Panc1 (cell line): ENCODE measurements at regions not wholly inside any gene's neighbourhood (a gene's known extent, or its start where the extent isn't known, plus 50 kb on each side); places are given as distances from the start of the nearest gene placed in this dataset.

Experiments used
- ATAC-seq: fragments of 200-7000 bp; cut with Tn5 transposase; 2 replicates; pipeline ENCODE4 v1.9.1; 2020; ENCODE audit warnings: mild to moderate bottlenecking, moderate library complexity
- BruUV-seq: library from RNA; stranded (reverse); fragments of 400-500 nt; replicated peaks from 2 replicates; lab custom pipeline; 2021; lab: Mats Ljungman, UMichigan
- CTCF ChIA-PET: fragments of 300-600 bp; sonication (Branson Sonifier 250); formaldehyde crosslinking; loops from one replicate; lab custom pipeline; 2022; ENCODE audit warnings: antibody characterized with exemption; lab: Charles Lee
- POLR2A ChIA-PET: fragments of 300-600 bp; sonication (Branson Sonifier 250); formaldehyde crosslinking; loops from one replicate; lab custom pipeline; 2022; ENCODE audit warnings: antibody characterized with exemption; lab: Charles Lee
- DNase-seq: peaks from one replicate; pipeline ENCODE4 v3.0.0-alpha.2; 2010; ENCODE audit warnings: low read depth, low spot score
- H3K27ac ChIP-seq: 2 replicates; pipeline ENCODE4 v1.5.1; 2011; ENCODE audit warnings: mild to moderate bottlenecking, low read length, inconsistent platforms
- H3K27me3 ChIP-seq: fragments of 200-500 bp; sonication (Bioruptor generic); 2 replicates; pipeline ENCODE4 v1.6.0; 2014; ENCODE audit warnings: low read length, inconsistent platforms; ENCODE audit not compliant: control insufficient read depth, insufficient read depth
- H3K36me3 ChIP-seq: fragments of 200-500 bp; sonication (Bioruptor generic); 2 replicates; pipeline ENCODE4 v1.5.1; 2014; ENCODE audit warnings: inconsistent platforms, mild to moderate bottlenecking, low read length, moderate library complexity; ENCODE audit not compliant: control insufficient read depth, insufficient read depth
- H3K4me1 ChIP-seq: 2 replicates; pipeline ENCODE4 v1.5.1; 2011; ENCODE audit warnings: inconsistent platforms, mild to moderate bottlenecking, low read length, moderate library complexity; ENCODE audit not compliant: control insufficient read depth, insufficient read depth
- H3K4me3 ChIP-seq, 2 experiments: 2 replicates each; pipeline ENCODE4 v1.5.1; 2011 to 2012; ENCODE audit warnings: low read depth in 2 of 2, low read length in 2 of 2, mild to moderate bottlenecking in 2 of 2, inconsistent platforms in 1 of 2, moderate library complexity in 1 of 2
- H3K9me3 ChIP-seq: fragments of 200-500 bp; sonication (Bioruptor generic); 2 replicates; pipeline ENCODE4 v1.5.1; 2014; ENCODE audit warnings: low read depth, mild to moderate bottlenecking, inconsistent platforms, low read length, moderate library complexity; ENCODE audit not compliant: control insufficient read depth, insufficient read depth
- CTCF ChIP-seq: fragments of 450-650 bp; IDR thresholded peaks from 2 replicates; pipeline ENCODE4 v1.5.1; 2017; ENCODE audit warnings: mild to moderate bottlenecking
- POLR2AphosphoS5 ChIP-seq: IDR thresholded peaks from 2 replicates; pipeline ENCODE4 v1.6.1; 2012; ENCODE audit warnings: mild to moderate bottlenecking, low read depth, low read length, moderate library complexity
- REST ChIP-seq, 2 experiments: IDR thresholded peaks; 2 replicates each; pipeline ENCODE4 v1.6.1; 2011 to 2012; ENCODE audit warnings: low read depth in 2 of 2, control low read depth in 1 of 2, low read length in 1 of 2, mild to moderate bottlenecking in 1 of 2, moderate library complexity in 1 of 2; ENCODE audit not compliant: insufficient read depth in 1 of 2
- SIN3A ChIP-seq: IDR thresholded peaks from 2 replicates; pipeline ENCODE4 v1.6.1; 2012; ENCODE audit warnings: low read depth, mild to moderate bottlenecking, low read length, moderate library complexity, borderline replicate concordance; ENCODE audit not compliant: insufficient read depth
- TCF7L2 ChIP-seq: IDR thresholded peaks from 2 replicates; pipeline ENCODE4 v1.6.1; 2011; ENCODE audit warnings: mild to moderate bottlenecking, low read depth, low read length, inconsistent platforms
- in situ Hi-C: cut with HindIII; loops from 2 replicates; pipeline ENCODE4 v1.10.0; 2016; ENCODE audit warnings: low sequenced_read_pairs, low pct_unique_long_range_greater_than_20kb
- intact Hi-C: fragments of 100-400 bp; cut with micrococcal nuclease; formaldehyde crosslinking; loops from one replicate; pipeline ENCODE4 v1.10.0; 2022; ENCODE audit not compliant: unreplicated experiment

- no peak for TF ChIP-seq REST (IDR thresholded peaks at IDR 0.05; ENCODE audit: insufficient read depth in 1 of 2, low read depth in 2 of 2, low read length in 1 of 2)
- no peak for TF ChIP-seq POLR2AphosphoS5
- no peak for TF ChIP-seq SIN3A
- no peak for TF ChIP-seq CTCF
- no peak for TF ChIP-seq TCF7L2
- intact Hi-C loops (no loop called here), in situ Hi-C loops (no loop called here)
- no TSS peak for BruUV-seq
- Histone ChIP-seq H3K36me3 (no peaks in the 10 kb centered on the region), H3K27me3 (no peaks in the 10 kb centered on the region), H3K4me3 (no peak overlapping the region), H3K9me3 (no peaks in the 10 kb centered on the region), H3K27ac (no peak overlapping the region), H3K4me1 (no peaks in the 10 kb centered on the region)
- POLR2A ChIA-PET = no interaction called here
- no peak for DNase-seq
- CTCF ChIA-PET = no interaction called here
- ATAC-seq = no peak
Measured at GRCh38 chr13:34886121-34886875, 55.8 kb upstream of the NBEA start.

DNA sequence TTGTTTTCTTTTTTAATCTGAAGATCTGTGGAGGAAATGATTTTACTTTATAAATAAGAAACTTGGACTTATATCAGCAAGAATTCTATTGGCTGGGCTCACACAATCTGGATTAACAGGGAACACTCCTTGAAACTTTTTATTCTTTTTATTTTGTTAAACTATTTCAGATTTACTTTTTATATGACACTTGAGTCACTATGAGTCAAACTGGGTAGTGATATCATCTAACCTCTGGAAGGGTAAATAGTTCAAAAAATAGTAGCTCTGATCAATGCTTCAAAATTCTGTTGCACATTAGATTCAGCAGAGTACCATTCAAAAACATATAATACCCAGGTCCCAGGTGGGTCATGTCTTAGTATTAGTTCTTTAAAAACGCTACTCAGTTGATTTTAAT lies 55.1 kb upstream of the NBEA start:
- intact Hi-C loops = no loop called here
- H3K27me3 ChIP-seq = no peaks in the 10 kb centered on the region
- ATAC-seq (no peak), DNase-seq (no peak)
- POLR2A ChIA-PET = no interaction called here
- H3K9me3 ChIP-seq = no peaks in the 10 kb centered on the region
- H3K27ac ChIP-seq = no peak overlapping the region
- TF ChIP-seq POLR2AphosphoS5 (no peak), REST (IDR thresholded peaks at IDR 0.05; ENCODE audit: insufficient read depth in 1 of 2, low read depth in 2 of 2, low read length in 1 of 2) (no peak), CTCF (no peak), TCF7L2 (no peak), SIN3A (no peak)
- in situ Hi-C loops = no loop called here
- no peak overlapping the region for H3K4me3 ChIP-seq
- no TSS peak for BruUV-seq
- CTCF ChIA-PET = no interaction called here
- H3K36me3 ChIP-seq = no peaks in the 10 kb centered on the region
- no peaks in the 10 kb centered on the region for H3K4me1 ChIP-seq
